Peyer's patch (tissue), 4 donors: ENCODE measurements at regions not wholly inside any gene's neighbourhood (a gene's known extent, or its start where the extent isn't known, plus 50 kb on each side); places are given as distances from the start of the nearest gene placed in this dataset.

Experiments
- CTCF ChIP-seq, 6 experiments: fragments of 450-650 bp in 4 of 6; fragments of 200-600 bp in 2 of 6; sonication (generic) in 1 of 6; IDR thresholded peaks; one replicate each; pipeline ENCODE4 v1.5.1; 2017 to 2019; ENCODE audit warnings: antibody characterized with exemption in 6 of 6, mild to moderate bottlenecking in 3 of 6, moderate library complexity in 1 of 6
- POLR2A ChIP-seq, 2 donors: fragments of 450-650 bp; IDR thresholded peaks; one replicate each; pipeline ENCODE4 v1.5.1; 2017; ENCODE audit warnings: antibody characterized with exemption in 2 of 2, mild to moderate bottlenecking in 2 of 2, moderate library complexity in 2 of 2

DNA sequence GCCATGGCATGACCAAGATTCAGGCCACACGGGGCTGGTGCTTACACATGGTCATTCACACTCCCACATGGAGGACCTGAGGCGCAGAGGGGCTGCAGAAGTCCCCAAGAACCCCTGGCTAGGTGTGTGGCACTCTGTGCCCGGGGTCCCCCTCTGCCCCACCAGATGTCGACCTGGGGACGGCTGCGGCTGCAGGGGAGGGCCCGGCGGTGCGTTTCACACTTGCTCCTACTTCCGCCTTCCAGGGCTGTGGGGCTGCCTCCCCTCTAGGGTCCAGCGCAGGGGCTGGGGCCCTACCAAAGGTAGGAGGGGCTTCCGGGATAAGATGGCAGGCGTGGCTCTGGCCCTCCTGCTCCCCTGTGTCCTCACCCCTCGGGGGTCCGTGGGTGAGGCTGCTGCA lies 81.1 kb upstream of the SLCO4A1 start:
- no peak for TF ChIP-seq CTCF (IDR thresholded peaks at IDR 0.05)
- TF ChIP-seq POLR2A (IDR thresholded peaks at IDR 0.05) = no peak
